ENCODE measurements at regions not wholly inside any gene's neighbourhood (a gene's known extent, or its start where the extent isn't known, plus 50 kb on each side); places are given as distances from the start of the nearest gene placed in this dataset.
"Not testable (repeated sequence)": the region's sequence is repeated elsewhere in the genome, so short reads cannot be mapped to it uniquely, and the experiment has no call there.

DNA sequence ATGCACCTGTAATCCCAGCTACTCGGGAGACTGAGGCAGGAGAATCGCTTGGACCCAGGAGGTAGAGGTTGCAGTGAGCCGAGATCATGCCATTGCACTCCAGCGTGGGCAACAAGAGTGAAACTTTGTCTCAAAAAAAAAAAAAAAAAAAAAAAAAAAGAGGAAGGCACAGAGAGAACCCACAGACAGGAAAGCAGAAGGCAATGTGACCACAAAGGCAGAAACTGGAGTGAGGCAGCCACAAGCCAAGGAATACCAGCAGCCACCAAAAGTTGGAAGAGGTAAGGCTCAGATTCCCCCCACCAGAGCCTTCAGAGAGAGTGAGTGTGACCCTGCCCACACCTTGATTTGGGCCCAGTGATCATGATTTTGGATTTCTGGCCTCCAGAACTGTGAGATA lies 54.7 kb upstream of the E2F3 start:
- H3K4me3 Mint-ChIP-seq; H3K27me3 Mint-ChIP-seq; H3K36me3 Mint-ChIP-seq; H3K9me3 Mint-ChIP-seq (ENCODE audit: low read depth); H3K27ac Mint-ChIP-seq: not testable (repeated sequence)
- peaks cover 18% of the 10 kb centered on the region for H3K4me1 Mint-ChIP-seq (ENCODE audit: low read depth)

DNA sequence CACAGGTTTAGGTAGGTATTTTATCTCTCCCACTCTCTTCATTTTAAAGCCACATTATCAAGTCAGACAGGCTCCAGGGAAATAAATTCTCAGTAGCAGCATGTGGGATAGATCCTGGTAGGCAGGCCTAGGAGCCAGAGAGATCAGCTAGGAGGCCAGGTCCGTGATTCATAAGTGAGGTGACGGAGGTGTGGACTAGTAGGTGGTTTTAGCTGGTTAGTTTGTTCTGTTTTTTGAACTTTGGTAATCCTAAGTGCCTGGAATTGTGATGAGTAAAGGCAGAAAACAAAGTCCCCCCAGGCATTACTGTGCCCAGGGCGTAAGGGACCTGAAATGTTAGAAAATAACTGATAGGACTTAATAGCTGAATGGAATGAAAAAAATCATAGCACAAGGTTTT lies 53.6 kb upstream of the E2F3 start:
- no peaks in the 10 kb centered on the region for H3K27me3 Mint-ChIP-seq
- H3K4me3 Mint-ChIP-seq, result no peak overlapping the region
- peaks cover 16% of the 10 kb centered on the region for H3K4me1 Mint-ChIP-seq (ENCODE audit: low read depth)

DNA sequence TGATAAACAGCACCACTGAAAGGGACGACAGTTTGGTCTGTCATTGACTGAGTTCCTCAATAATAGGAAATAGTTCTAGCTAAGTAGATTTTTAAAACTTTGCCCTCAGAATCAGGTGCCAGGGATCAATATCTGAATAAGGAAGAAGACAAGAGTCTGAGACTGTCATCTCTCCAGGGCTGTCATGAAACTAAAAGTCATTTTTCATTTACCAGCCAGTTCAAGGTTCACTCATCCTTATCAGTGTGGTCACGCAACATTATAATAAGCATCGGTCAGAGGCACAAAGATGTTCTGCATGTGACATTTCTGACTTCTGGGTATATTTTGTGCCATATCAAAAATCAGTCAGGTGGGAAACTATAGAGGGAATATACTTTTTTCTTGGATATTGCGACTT lies 52.5 kb upstream of the E2F3 start:
- no peaks in the 10 kb centered on the region for H3K27me3 Mint-ChIP-seq
- H3K4me1 Mint-ChIP-seq (ENCODE audit: low read depth), result peaks cover 13% of the 10 kb centered on the region

More for the DNA sequence above, 53.6 kb upstream of the E2F3 start:
- peaks cover 2% of the 10 kb centered on the region for H3K36me3 Mint-ChIP-seq
- no peaks in the 10 kb centered on the region for H3K9me3 Mint-ChIP-seq (ENCODE audit: low read depth)
- H3K27ac Mint-ChIP-seq, result no peak overlapping the region

GRCh38 chr6:20350215-20350614 lies 51.5 kb upstream of the E2F3 start:
- Mint-ChIP-seq H3K4me3 (no peak overlapping the region), H3K27ac (no peak overlapping the region), H3K9me3 (ENCODE audit: low read depth) (no peaks in the 10 kb centered on the region), H3K4me1 (ENCODE audit: low read depth) (peaks cover 13% of the 10 kb centered on the region), H3K36me3 (peaks cover 7% of the 10 kb centered on the region), H3K27me3 (no peaks in the 10 kb centered on the region)

More for the DNA sequence above, 52.5 kb upstream of the E2F3 start:
- Mint-ChIP-seq H3K4me3 (no peak overlapping the region), H3K27ac (no peak overlapping the region), H3K36me3 (peaks cover 5% of the 10 kb centered on the region), H3K9me3 (ENCODE audit: low read depth) (no peaks in the 10 kb centered on the region)

- H3K9me3 Mint-ChIP-seq (ENCODE audit: low read depth), result no peaks in the 10 kb centered on the region
Observed at GRCh38 chr6:20351534-20351933, 50.1 kb upstream of the E2F3 start.

More at GRCh38 chr6:20351534-20351933, 50.1 kb upstream of the E2F3 start:
- Mint-ChIP-seq H3K4me1 (ENCODE audit: low read depth) (peaks cover 12% of the 10 kb centered on the region), H3K36me3 (peaks cover 7% of the 10 kb centered on the region), H3K27ac (peak overlapping the region; percentile 18), H3K27me3 (no peaks in the 10 kb centered on the region), H3K4me3 (no peak overlapping the region)
